Fibroblast of lung (primary cell): ENCODE measurements at regions not wholly inside any gene's neighbourhood (a gene's known extent, or its start where the extent isn't known, plus 50 kb on each side); places are given as distances from the start of the nearest gene placed in this dataset.

ENCODE experiments used
- DNase-seq, 2 donors: peaks; one replicate each; pipeline versions ENCODE4 v3.0.0 to v3.0.0-alpha.2; 2010; ENCODE audit warnings: low read depth in 2 of 2
- H2AFZ ChIP-seq: 2 replicates; pipeline ENCODE4 v1.5.1; 2012; ENCODE audit warnings: low read length, control low read depth, inconsistent platforms
- H3K27ac ChIP-seq: 2 replicates; pipeline ENCODE4 v1.5.1; 2011; ENCODE audit warnings: low read length, control low read depth; ENCODE audit not compliant: insufficient read depth
- H3K27me3 ChIP-seq: 2 replicates; pipeline ENCODE4 v1.5.1; 2011; ENCODE audit warnings: mild to moderate bottlenecking, low read length; ENCODE audit not compliant: control insufficient read depth, insufficient read depth
- H3K36me3 ChIP-seq: 2 replicates; pipeline ENCODE4 v1.5.1; 2011; ENCODE audit warnings: low read length; ENCODE audit not compliant: control insufficient read depth, insufficient read depth
- H3K4me1 ChIP-seq: 2 replicates; pipeline ENCODE4 v1.5.1; 2011; ENCODE audit warnings: low read length; ENCODE audit not compliant: control insufficient read depth, insufficient read depth; ENCODE audit errors: extremely low read depth
- H3K4me2 ChIP-seq: 2 replicates; pipeline ENCODE4 v1.5.1; 2011; ENCODE audit warnings: low read length, control low read depth; ENCODE audit not compliant: insufficient read depth; ENCODE audit errors: extremely low read depth
- H3K4me3 ChIP-seq, 4 experiments: fragments of 200-600 bp in 1 of 4; sonication (generic) in 1 of 4; replicated peaks in 1 of 4; 2 replicates each; pipeline ENCODE4 v1.5.1; 2011 to 2016; ENCODE audit warnings: low read length in 4 of 4, low read depth in 3 of 4, mild to moderate bottlenecking in 3 of 4, control low read depth in 2 of 4, inconsistent platforms in 1 of 4, mixed read lengths in 1 of 4; ENCODE audit not compliant: insufficient read depth in 1 of 4; ENCODE audit errors: control extremely low read depth in 1 of 4
- H3K79me2 ChIP-seq: 2 replicates; pipeline ENCODE4 v1.5.1; 2012; ENCODE audit warnings: mild to moderate bottlenecking, low read length, inconsistent platforms; ENCODE audit not compliant: control insufficient read depth, insufficient read depth
- H3K9ac ChIP-seq: 2 replicates; pipeline ENCODE4 v1.5.1; 2011; ENCODE audit warnings: mild to moderate bottlenecking, low read length, control low read depth; ENCODE audit not compliant: insufficient read depth
- H3K9me3 ChIP-seq: 2 replicates; pipeline ENCODE4 v1.5.1; 2012; ENCODE audit warnings: low read depth, low read length; ENCODE audit not compliant: control insufficient read depth, insufficient read depth
- H4K20me1 ChIP-seq: 2 replicates; pipeline ENCODE4 v1.5.1; 2011; ENCODE audit warnings: low read length; ENCODE audit not compliant: control insufficient read depth, insufficient read depth; ENCODE audit errors: extremely low read depth
- CTCF ChIP-seq, 2 donors: IDR thresholded peaks in 1 of 2; conservative IDR thresholded peaks in 1 of 2; 1 replicate in 1 of 2; 2 replicates in 1 of 2; pipeline ENCODE4 v1.5.1; 2011 to 2012; ENCODE audit warnings: low read length in 2 of 2, control low read depth in 1 of 2, inconsistent platforms in 1 of 2, low read depth in 1 of 2, mild to moderate bottlenecking in 1 of 2
- EZH2 ChIP-seq: IDR thresholded peaks from 2 replicates; pipeline ENCODE4 v1.5.1; 2012; ENCODE audit warnings: low read length, control low read depth, mild to moderate bottlenecking; ENCODE audit errors: missing control alignments

- Histone ChIP-seq H4K20me1 (no peaks in the 10 kb centered on the region), H3K9me3 (no peaks in the 10 kb centered on the region), H2AFZ (no peak overlapping the region), H3K27me3 (no peaks in the 10 kb centered on the region), H3K4me3 (no peak overlapping the region), H3K4me1 (peaks cover 4% of the 10 kb centered on the region), H3K79me2 (no peaks in the 10 kb centered on the region), H3K36me3 (no peaks in the 10 kb centered on the region), H3K4me2 (no peak overlapping the region), H3K27ac (no peak overlapping the region), H3K9ac (no peak overlapping the region)
- TF ChIP-seq CTCF (conservative IDR thresholded peaks at IDR 0.05 in 1 of 2, IDR thresholded peaks at IDR 0.05 in 1 of 2; ENCODE audit: low read depth in 1 of 2, low read length in 2 of 2) (no peak), EZH2 (no peak)
- DNase-seq, result no peak
Observed at GRCh38 chr12:24749171-24749570, 199.7 kb downstream of the BCAT1 start.

GRCh38 chr12:24748326-24748725 is 200.6 kb downstream of the BCAT1 start:
- H4K20me1 ChIP-seq, result no peaks in the 10 kb centered on the region
- DNase-seq, result no peak
- TF ChIP-seq EZH2 (no peak), CTCF (conservative IDR thresholded peaks at IDR 0.05 in 1 of 2, IDR thresholded peaks at IDR 0.05 in 1 of 2; ENCODE audit: low read depth in 1 of 2, low read length in 2 of 2) (no peak)
- peaks cover 4% of the 10 kb centered on the region for H3K4me1 ChIP-seq
- H3K27me3 ChIP-seq, result no peaks in the 10 kb centered on the region
- no peaks in the 10 kb centered on the region for H3K79me2 ChIP-seq
- H3K9ac ChIP-seq, result no peak overlapping the region
- no peaks in the 10 kb centered on the region for H3K9me3 ChIP-seq
- H3K4me2 ChIP-seq, result no peak overlapping the region
- no peak overlapping the region for H3K27ac ChIP-seq
- H3K4me3 ChIP-seq, result no peak overlapping the region
- H3K36me3 ChIP-seq, result no peaks in the 10 kb centered on the region
- no peak overlapping the region for H2AFZ ChIP-seq

- H3K4me2 ChIP-seq, result no peak overlapping the region
- H3K36me3 ChIP-seq, result no peaks in the 10 kb centered on the region
- H3K4me3 ChIP-seq, result no peak overlapping the region
- H4K20me1 ChIP-seq, result no peaks in the 10 kb centered on the region
- no peaks in the 10 kb centered on the region for H3K9me3 ChIP-seq
- H3K4me1 ChIP-seq, result peaks cover 4% of the 10 kb centered on the region
- no peak overlapping the region for H2AFZ ChIP-seq
- no peak overlapping the region for H3K9ac ChIP-seq
- no peaks in the 10 kb centered on the region for H3K27me3 ChIP-seq
- DNase-seq, result no peak
- no peaks in the 10 kb centered on the region for H3K79me2 ChIP-seq
- no peak overlapping the region for H3K27ac ChIP-seq
- TF ChIP-seq EZH2 (no peak), CTCF (conservative IDR thresholded peaks at IDR 0.05 in 1 of 2, IDR thresholded peaks at IDR 0.05 in 1 of 2; ENCODE audit: low read depth in 1 of 2, low read length in 2 of 2) (no peak)
Observed at GRCh38 chr12:24746864-24747263, 202.0 kb downstream of the BCAT1 start.
